ENCODE measurements at regions not wholly inside any gene's neighbourhood (a gene's known extent, or its start where the extent isn't known, plus 50 kb on each side); places are given as distances from the start of the nearest gene placed in this dataset.

DNA sequence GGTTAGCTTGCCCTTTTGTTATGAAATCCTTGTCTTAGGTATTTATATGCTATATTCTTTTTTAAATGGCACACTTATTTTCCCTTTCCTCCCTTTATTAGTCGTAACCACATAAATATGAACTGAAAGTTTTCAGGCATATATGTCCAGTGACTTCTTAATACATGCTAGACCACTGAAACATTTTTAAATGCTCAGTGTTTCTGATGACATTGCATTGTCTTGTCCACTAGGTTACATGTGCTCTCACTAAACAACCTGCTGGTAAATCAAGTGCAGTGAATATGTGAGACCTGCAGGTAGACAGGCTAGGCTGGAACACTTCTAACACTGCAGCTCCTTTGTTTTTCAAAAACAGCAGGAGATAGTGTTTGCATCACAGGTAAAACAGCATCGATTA is 332.6 kb upstream of the DACH1 start:
- DNase-seq (ENCODE audit: low read depth, low spot score), result no peak
- WGBS (ENCODE audit: insufficient coverage, insufficient replicate concordance, low lambda C conversion rate, missing lambda C conversion rate), result 33% methylated on average over 2 of the region's 2 CpGs
- ChIA-PET CTCF (no interaction called here), SMC1A (ENCODE audit: uncharacterized antibody, unreplicated experiment) (no interaction called here), RAD21 (ENCODE audit: unreplicated experiment) (no interaction called here), POLR2A (interaction anchor here (0.6 kb wide), 1 partner anchor 531 kb away, joined by 3 read pairs; no protein-coding TSS in a partner anchor)
- H3K4me2 ChIP-seq (ENCODE audit: control insufficient read depth, insufficient read depth), result no peak overlapping the region
- ATAC-seq, result peak; percentile 59
- no peak for FAIRE-seq
- H3K9me3 ChIP-seq (replicated peaks; ENCODE audit: control insufficient read depth, insufficient read depth, low read length), result no peaks in the 10 kb centered on the region
- H3K9ac ChIP-seq (ENCODE audit: control insufficient read depth, insufficient read depth, low read length), result no peak overlapping the region
- no peaks in the 10 kb centered on the region for H3K79me2 ChIP-seq (ENCODE audit: control insufficient read depth, insufficient read depth, low read length)
- BruUV-seq (replicated peaks), result no TSS peak
- no peak overlapping the region for H3K4me3 ChIP-seq
- H3K27ac ChIP-seq (ENCODE audit: control insufficient read depth, insufficient read depth), result no peak overlapping the region
- no peaks in the 10 kb centered on the region for H3K27me3 ChIP-seq (replicated peaks in 1 of 2; ENCODE audit: control insufficient read depth in 2 of 2, insufficient read depth in 2 of 2, low read length in 1 of 2)
- TF ChIP-seq HDAC2 (IDR thresholded peaks at IDR 0.05), result no peak
- no peak for TF ChIP-seq POLR2A (IDR thresholded peaks at IDR 0.05; ENCODE audit: low read depth, low read length)
- no peak for TF ChIP-seq SUPT20H (IDR thresholded peaks at IDR 0.05; ENCODE audit: borderline replicate concordance, control insufficient read depth, low read depth, low read length)
- no peak for TF ChIP-seq CREB1 (IDR thresholded peaks at IDR 0.05; ENCODE audit: low read depth)
- TF ChIP-seq IKZF1 (conservative IDR thresholded peaks at IDR 0.05), result no peak
- TF ChIP-seq ZNF217 (IDR thresholded peaks at IDR 0.05), result no peak
- no peak for TF ChIP-seq ATF7 (IDR thresholded peaks at IDR 0.05; ENCODE audit: low read depth)
- TF ChIP-seq POU2F2 (IDR thresholded peaks at IDR 0.05; ENCODE audit: borderline replicate concordance, low read depth, low read length), result no peak
- no peak for TF ChIP-seq MTA2 (IDR thresholded peaks at IDR 0.05; ENCODE audit: low read depth)
- TF ChIP-seq HCFC1 (IDR thresholded peaks at IDR 0.05; ENCODE audit: low read length), result no peak
- TF ChIP-seq BCL11A (IDR thresholded peaks at IDR 0.05; ENCODE audit: low read depth, low read length), result no peak
- no peak for TF ChIP-seq SIN3A (IDR thresholded peaks at IDR 0.05; ENCODE audit: low read depth, low read length)
- no peak for TF ChIP-seq ZNF384 (IDR thresholded peaks at IDR 0.05; ENCODE audit: borderline replicate concordance, low read depth, low read length)
- no peak for TF ChIP-seq EED (IDR thresholded peaks at IDR 0.05; ENCODE audit: low read depth)
- no peak for TF ChIP-seq TCF7 (IDR thresholded peaks at IDR 0.05; ENCODE audit: borderline replicate concordance)
- no peak for TF ChIP-seq CTCF (IDR thresholded peaks at IDR 0.05 in 2 of 3, conservative IDR thresholded peaks at IDR 0.05 in 1 of 3; ENCODE audit: control insufficient read depth in 2 of 3, extremely low read depth in 1 of 3, insufficient read depth in 1 of 3, low read depth in 3 of 3, low read length in 3 of 3)
- no peak for TF ChIP-seq KAT2A (conservative IDR thresholded peaks at IDR 0.05; ENCODE audit: control insufficient read depth, low read depth, low read length)
- no peak for TF ChIP-seq CHD1 (IDR thresholded peaks at IDR 0.05; ENCODE audit: low read depth, low read length)
- no peak for TF ChIP-seq FOXK2 (IDR thresholded peaks at IDR 0.05)
- TF ChIP-seq SUZ12 (IDR thresholded peaks at IDR 0.05; ENCODE audit: unreplicated experiment), result no peak
- no peaks in the 10 kb centered on the region for H4K20me1 ChIP-seq (ENCODE audit: control insufficient read depth, insufficient read depth)
- in situ Hi-C loops (cut with MboI), result no loop called here
- H2AFZ ChIP-seq (ENCODE audit: control insufficient read depth, low read depth, low read length), result no peak overlapping the region
- intact Hi-C loops (cut with micrococcal nuclease; ENCODE audit: unreplicated experiment), result no loop called here
- H3K4me1 ChIP-seq (ENCODE audit: control insufficient read depth, insufficient read depth, low read length), result no peaks in the 10 kb centered on the region
- no peaks in the 10 kb centered on the region for H3K36me3 ChIP-seq (ENCODE audit: control insufficient read depth in 2 of 2, insufficient read depth in 2 of 2, low read length in 1 of 2)
